ENCODE measurements at regions not wholly inside any gene's neighbourhood (a gene's known extent, or its start where the extent isn't known, plus 50 kb on each side); places are given as distances from the start of the nearest gene placed in this dataset.

GRCh38 chr1:219708919-219709543 is 96.1 kb upstream of the ZC3H11B start:
- TF ChIP-seq CTCF (IDR thresholded peaks at IDR 0.05) (no peak), POLR2A (IDR thresholded peaks at IDR 0.05) (no peak), EP300 (IDR thresholded peaks at IDR 0.05) (no peak)

Data from ovary (tissue), 3 donors.